ENCODE measurements at regions not wholly inside any gene's neighbourhood (a gene's known extent, or its start where the extent isn't known, plus 50 kb on each side); places are given as distances from the start of the nearest gene placed in this dataset.

DNA sequence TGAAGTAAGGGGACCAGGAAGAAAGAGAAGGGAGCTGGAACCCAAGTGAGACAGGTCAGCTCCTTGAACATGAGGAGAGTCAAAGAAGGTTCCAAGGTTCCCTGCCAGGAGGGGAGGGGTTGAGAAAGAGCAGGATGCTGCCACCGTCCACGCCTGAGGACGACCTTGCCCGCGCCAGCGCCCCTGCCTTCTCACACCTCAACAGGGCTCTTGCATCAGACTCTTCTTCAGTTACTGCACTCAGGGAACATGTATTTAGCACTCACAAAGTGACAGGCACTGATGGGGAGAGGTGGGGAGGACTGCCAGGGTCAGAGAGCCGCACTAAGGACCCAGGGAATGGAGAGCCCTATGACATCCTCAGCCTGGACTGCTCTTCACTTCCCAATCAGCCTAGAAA is 102.1 kb upstream of the NUDT4 start:
- TF ChIP-seq, protein P1, sequence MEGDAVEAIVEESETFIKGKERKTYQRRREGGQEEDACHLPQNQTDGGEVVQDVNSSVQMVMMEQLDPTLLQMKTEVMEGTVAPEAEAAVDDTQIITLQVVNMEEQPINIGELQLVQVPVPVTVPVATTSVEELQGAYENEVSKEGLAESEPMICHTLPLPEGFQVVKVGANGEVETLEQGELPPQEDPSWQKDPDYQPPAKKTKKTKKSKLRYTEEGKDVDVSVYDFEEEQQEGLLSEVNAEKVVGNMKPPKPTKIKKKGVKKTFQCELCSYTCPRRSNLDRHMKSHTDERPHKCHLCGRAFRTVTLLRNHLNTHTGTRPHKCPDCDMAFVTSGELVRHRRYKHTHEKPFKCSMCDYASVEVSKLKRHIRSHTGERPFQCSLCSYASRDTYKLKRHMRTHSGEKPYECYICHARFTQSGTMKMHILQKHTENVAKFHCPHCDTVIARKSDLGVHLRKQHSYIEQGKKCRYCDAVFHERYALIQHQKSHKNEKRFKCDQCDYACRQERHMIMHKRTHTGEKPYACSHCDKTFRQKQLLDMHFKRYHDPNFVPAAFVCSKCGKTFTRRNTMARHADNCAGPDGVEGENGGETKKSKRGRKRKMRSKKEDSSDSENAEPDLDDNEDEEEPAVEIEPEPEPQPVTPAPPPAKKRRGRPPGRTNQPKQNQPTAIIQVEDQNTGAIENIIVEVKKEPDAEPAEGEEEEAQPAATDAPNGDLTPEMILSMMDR (IDR thresholded peaks at IDR 0.05), result no peak
- TF ChIP-seq REST (IDR thresholded peaks at IDR 0.05; ENCODE audit: low read depth, low read length), result no peak
- no peak for TF ChIP-seq RCOR1 (IDR thresholded peaks at IDR 0.05; ENCODE audit: low read length)
- TF ChIP-seq CHD2 (IDR thresholded peaks at IDR 0.05; ENCODE audit: low read length, partially characterized antibody), result no peak
- TF ChIP-seq ZBTB33 (IDR thresholded peaks at IDR 0.05; ENCODE audit: borderline replicate concordance, low read depth), result no peak
- TF ChIP-seq EP300 (IDR thresholded peaks at IDR 0.05; ENCODE audit: borderline replicate concordance in 1 of 2, low read depth in 1 of 2, low read length in 1 of 2), result no peak
- no peak for TF ChIP-seq USF2 (IDR thresholded peaks at IDR 0.05; ENCODE audit: borderline replicate concordance, low read depth, low read length)
- TF ChIP-seq POLR2AphosphoS5 (IDR thresholded peaks at IDR 0.05; ENCODE audit: low read depth, low read length), result no peak
- TF ChIP-seq FOXM1 (IDR thresholded peaks at IDR 0.05; ENCODE audit: low read depth), result no peak
- TF ChIP-seq, protein P2, sequence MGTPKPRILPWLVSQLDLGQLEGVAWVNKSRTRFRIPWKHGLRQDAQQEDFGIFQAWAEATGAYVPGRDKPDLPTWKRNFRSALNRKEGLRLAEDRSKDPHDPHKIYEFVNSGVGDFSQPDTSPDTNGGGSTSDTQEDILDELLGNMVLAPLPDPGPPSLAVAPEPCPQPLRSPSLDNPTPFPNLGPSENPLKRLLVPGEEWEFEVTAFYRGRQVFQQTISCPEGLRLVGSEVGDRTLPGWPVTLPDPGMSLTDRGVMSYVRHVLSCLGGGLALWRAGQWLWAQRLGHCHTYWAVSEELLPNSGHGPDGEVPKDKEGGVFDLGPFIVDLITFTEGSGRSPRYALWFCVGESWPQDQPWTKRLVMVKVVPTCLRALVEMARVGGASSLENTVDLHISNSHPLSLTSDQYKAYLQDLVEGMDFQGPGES (IDR thresholded peaks at IDR 0.05; ENCODE audit: low read depth, low read length), result no peak
- no peak for TF ChIP-seq TAF1 (IDR thresholded peaks at IDR 0.05; ENCODE audit: borderline replicate concordance, low read depth, low read length)
- no peak for TF ChIP-seq NRF1 (IDR thresholded peaks at IDR 0.05; ENCODE audit: low read depth, low read length)

Data from SK-N-SH (cell line).